ENCODE measurements at regions not wholly inside any gene's neighbourhood (a gene's known extent, or its start where the extent isn't known, plus 50 kb on each side); places are given as distances from the start of the nearest gene placed in this dataset.
"Not testable (repeated sequence)": the region's sequence is repeated elsewhere in the genome, so short reads cannot be mapped to it uniquely, and the experiment has no call there.

DNA sequence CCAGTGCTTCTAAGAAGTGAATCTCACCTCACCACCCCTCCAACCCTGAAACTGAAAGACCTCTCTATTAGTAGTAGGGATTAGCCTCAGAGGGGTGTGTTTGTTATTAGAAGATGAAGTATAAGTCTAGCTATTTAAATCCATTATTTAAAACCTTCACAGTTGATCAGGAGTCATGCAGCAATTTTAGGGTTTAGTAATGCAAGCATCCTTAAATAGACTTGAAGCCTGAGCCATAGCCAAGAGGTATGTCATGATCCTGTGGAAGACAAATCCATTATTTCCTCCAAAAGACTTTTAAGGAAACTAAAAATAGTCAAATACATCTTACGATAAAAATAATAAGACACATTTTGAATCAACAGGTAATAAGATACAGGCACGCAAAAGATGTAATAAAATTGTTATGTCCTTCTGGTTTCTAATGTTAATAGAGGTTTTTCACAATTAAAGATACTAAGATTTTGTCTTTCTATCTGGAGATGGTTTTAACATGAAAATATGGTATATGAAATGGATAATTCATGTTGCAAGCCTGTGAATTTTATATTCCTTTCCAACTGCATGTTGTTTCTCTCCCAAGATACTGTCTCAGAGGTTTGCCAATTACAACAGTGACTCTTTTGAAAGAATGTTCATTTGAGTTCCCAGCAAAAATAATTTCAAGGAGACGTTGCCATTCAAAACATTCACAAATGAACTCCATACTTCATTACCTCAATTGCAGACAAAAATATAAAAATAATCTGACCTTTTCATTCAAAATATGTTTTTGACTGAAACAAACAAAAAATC is 68.0 kb downstream of the LUZP4 start:
- DNase-seq = no peak

DNA sequence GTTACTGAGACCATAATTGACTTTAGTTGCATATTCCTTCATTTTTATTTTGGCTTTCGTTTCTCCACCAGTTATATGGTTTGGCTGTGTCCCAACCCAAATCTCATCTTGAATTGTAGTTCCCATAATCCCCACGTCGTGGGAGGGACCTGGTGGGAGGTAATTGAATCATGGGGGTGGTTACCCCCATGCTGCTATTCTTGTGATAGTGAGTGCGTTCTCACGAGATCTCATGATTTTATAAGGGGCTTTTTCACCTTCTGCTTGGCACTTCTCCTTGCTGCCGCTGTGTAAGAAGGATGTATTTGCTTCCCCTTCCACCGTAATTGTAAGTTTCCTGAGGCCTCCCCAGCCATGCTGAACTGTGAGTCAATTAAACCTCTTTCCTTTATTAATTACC is 70.0 kb downstream of the LUZP4 start:
- DNase-seq = not testable (repeated sequence)

DNA sequence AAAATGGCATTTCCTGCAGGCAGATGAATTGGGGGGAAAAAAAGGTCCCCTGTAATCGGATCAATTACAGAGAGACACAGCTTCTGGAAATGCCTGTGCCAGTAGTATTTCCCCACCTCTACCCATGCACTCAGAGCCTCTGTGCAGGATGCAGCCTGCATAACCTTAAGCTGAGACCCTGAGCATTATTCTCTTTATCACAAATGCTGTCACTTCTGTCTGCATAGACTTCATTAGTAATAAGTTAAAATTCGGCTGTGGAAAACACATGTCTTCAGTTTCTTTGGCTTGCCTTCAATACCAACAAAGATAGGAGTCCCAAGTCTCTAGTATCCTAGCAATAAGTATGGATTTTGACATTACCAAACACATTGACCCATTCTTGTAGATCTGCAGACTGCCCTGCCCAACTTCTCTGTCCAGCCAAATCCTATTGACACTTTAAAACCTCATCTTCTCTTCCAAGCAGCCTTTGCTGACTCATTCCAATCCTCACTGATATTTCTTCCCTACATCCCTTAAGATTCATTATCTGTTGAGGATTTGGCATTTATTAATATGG is 70.8 kb downstream of the LUZP4 start:
- no peak for DNase-seq

DNA sequence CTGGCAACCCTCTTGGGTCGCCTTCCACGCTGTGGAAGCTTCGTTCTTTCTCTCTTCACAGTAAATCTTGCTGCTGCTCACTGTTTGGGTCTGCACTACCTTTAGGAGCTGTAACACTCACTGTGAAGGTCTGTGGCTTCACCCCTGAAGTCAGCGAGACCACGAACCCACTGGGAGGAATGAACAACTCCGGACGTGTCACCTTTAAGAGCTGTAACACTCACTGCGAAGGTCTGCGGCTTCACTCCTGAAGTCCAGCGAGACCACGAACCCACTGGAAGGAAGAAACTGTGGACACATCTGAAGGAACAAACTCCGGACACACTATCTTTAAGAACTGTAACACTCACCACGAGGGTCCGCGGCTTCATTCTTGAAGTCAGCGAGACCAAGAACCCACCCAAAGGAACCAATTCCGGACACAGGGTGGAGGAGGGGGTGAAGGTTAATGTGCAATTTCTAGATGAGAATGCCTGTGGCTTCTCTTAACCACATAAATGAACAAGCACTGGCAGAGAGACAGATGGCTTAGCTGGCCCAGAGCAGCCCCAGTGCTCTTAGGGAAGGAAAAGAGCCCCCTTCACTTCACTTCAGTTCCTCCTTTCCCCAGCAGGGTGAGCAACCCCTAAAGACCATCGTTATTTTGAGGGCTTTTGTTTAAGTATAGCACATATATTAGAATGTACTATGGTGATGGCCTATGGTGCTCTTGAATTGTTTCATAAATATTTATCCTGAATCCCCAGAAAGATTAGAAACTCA is 73.0 kb downstream of the LUZP4 start:
- DNase-seq = no peak

DNA sequence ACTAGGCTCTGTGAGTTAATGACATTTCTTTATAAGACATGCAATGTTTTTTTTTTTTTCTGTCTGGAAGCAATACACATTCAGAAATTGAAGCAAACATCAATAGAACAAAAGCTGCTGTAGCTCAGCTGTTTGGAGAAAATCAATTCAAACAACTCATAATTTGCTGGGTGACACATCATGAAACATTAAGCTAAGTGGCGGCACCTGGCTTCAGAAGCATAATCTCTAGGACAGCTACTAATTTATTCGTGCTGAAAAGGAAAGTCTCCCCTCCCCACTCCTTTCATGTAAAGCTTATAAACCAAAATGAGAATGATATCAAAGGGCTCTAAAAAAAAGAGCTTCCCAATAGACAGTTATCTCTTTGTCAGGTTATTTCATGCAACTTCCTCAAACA is 73.9 kb downstream of the LUZP4 start:
- no peak for DNase-seq

DNA sequence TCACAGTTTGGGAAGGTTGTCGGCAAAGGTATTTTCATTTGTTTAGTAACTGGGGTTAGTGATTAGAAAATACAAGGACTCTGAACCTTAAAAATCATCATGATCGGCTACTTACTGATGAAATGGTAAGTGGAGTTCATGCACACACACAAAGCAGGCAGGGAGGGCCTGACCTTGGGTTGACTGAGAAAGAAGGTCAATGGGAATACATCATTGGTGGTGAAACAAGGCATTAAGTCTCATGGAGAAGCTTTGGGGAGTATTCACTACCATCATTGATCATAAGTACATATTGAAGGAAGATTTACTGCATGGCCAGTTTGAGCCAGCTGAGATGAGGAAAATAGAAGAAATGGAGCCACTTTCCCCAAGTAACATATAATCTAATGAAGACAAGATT is 74.4 kb downstream of the LUZP4 start:
- no peak for DNase-seq

DNA sequence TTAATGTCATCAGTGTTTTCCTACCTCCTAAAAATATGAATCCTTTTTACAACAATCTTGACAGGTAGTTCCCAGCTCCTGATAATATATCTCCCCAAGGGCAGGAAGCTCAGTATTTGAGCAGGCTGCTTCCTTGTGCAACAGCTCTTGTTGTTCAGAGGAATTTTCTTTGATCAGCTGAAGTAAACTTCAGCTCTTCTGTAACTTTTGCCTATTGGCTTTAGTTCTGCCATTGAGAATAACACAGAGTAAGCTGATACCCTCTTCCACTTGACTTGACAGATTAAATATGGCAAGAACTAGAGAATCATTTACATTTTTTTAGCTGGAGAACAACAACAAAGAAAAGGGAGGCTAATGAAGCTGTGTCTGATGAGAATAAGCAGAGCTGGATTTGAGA is 75.2 kb downstream of the LUZP4 start:
- DNase-seq = no peak

DNA sequence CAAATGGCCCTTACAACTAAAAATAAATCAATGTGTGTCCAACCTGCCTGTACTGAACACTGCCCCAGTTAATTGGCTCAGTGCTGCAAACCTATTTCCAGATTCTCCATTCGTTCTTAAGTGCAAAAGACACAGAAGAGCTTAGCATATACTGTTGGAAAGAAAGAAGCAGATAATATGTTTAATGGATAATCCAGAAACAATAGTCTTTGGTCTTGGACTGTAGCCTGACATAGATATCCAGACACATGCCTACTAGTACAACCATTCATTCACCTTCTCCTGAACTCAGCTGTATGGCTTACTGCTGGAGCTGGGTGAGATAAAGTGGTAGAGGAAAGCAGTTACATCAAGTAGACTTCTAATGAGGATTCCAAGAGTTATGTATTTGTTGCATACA is 77.0 kb downstream of the LUZP4 start:
- DNase-seq = no peak

DNA sequence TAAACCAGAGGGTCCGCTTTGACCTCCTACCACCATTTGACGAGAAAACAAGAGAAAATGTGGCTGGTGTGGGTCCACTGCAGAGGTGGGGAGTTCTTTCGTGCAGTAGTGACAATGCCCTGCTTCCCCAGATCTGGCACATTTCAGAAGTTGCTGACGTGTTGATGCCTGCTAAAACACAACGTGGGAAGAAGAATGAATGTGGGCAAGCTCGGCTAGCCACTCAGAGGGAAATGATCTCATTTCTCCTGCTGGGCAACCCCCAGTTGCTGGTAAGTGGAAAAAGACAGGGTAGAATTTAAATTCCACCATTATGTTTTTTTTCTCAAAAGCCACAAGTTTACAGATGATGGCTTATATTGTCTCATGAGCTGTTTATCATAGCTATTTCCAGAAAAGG is 77.9 kb downstream of the LUZP4 start:
- no peak for DNase-seq

DNA sequence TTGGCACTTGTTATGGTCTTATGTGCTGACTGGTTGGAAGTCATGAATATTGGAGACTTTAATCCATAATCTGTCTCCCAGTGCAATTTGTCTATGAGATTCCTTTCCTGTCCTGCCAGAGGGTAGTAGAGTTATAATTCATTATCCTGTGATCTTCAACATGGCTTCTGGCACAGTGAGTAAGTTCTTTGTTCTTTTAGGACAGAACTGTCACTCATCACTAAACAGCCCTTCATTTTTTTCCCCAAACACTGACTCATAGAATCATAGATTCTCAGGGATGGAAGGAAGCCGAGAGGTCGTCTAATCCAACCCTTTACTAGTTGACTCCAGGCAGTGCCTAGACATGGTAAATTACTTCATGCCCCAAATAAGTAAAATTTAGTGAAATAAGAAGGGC is 78.4 kb downstream of the LUZP4 start:
- no peak for DNase-seq

DNA sequence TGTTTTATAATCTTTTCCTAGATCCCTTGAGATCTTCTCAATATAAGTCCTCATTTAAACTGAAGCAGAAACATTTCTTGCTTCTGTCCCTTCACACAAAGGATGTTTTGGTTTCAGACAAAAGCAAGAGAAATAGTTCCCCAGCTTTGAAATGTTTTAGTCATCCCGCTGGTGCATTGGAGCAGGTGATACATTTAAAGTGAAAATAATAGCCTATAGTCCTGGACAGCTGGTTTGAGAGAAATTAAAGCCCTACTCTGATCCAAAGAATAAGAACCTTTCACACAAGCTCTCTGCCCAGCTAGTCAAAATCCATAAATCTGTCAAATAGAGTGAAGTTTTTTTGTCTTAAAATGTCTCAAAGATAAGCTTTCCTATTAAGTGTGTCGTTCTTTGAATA is 79.4 kb downstream of the LUZP4 start:
- DNase-seq = no peak

DNA sequence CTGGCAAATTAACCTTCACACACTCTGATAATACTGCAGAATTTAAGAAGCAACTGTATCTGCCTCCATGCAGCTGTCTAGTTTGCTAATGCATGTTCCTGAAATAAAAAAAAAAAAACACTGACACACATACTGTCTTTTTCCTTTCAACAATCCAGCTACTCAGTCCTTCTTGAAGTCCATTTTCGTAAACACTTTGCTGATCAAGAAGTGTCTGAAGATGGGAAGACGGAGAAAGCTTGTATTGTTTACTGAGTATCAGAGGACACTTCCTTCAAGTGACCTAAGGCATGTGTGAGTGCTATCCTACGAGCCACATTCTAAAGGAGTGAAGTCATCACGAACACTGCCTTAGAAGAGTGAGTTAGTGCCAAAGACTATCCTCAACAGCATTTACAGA is 82.6 kb downstream of the LUZP4 start:
- peak in 1 of 2 experiments; percentile 23 for DNase-seq

DNA sequence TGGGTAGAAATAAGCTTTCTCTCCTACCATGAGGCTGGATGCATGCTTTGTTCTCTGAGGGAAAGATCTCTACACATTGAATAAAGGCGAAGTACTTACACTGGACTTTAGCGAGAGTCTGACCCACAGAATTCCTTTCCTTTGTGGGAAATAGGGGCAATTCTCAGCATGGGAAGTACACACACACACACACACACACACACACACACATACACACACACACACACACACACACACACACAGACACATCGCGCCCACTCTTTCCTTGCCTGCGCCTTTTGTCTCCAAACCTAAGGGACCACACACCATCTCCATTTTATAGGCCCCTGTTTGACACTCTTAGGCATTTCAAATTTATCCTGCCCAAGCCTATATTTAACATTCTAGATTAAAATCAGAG is 83.8 kb downstream of the LUZP4 start:
- DNase-seq = no peak

DNA sequence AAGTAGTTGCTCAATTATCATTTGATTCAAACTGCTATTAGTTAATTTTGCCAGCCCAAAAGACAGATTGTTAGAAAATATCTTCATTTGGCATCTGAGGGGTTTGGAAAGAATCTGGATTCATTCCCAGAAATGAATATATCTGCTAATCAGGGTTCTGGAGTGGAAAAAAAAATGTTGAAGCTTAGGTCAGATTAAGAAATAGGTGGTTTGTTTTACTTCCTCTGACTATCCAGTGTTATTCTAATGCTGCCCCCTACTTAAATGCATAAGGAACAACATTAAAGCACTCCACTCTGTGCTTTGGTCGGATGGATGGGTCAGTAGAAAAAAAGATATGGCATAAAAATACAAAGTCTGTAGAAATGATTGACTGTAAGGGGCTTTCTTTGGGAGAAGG is 89.0 kb downstream of the LUZP4 start:
- no peak for DNase-seq

DNA sequence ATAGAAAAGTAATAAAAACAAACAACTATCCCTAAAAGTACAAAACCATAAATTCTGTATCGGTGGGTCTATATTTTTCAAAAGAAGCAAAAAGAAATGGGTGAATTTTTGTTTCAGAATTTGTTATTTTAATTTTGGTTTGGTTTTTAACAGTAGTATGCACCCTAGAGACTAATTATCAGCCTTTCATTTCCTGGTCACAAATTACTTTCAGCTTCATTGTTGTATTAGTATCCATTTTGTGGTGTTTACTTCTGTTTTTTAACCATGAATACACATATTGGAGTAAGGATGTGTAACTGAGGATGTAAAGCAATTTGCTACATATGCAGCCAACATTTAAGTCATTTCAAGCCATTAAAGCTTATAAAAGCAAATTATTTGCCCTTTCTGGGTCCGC is 97.8 kb downstream of the LUZP4 start:
- no peak for DNase-seq

DNA sequence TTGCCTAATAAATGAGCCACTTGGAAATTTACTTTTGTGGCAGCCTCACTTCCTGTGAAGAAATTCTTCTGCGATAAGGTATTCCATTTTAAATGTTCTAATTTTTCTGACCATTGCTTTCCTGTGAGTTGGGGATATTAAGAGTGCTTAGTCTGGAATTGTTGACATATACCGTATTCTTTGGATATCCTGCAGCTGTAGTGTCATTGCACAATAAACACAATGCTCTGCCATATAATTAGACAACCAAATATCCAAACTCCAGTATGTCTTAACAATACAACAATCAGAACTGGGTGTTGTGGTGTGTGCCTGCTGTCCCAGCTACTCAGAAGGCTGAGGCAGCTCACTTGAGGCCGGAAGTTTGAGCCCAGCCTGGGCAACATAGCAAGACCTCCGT is 99.4 kb downstream of the LUZP4 start:
- no peak for DNase-seq

DNA sequence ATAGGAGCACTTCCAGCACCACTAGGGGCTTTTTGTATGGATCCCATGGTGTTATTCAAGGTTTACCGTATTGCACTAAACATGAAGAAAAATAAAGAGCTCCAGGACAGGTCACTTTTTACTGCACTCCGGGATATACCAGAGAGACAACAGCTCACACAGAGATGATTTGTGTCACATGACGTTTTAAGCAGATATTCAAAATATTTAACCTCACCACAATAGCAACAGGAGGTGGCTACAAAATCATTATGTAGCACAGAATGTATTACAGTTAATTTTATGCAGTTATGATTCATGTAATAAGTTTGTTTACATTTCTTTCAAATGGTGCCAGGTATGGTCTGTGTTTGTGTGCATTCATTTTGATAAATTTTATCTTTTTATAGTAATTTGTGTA is 100.6 kb downstream of the LUZP4 start:
- no peak for DNase-seq

DNA sequence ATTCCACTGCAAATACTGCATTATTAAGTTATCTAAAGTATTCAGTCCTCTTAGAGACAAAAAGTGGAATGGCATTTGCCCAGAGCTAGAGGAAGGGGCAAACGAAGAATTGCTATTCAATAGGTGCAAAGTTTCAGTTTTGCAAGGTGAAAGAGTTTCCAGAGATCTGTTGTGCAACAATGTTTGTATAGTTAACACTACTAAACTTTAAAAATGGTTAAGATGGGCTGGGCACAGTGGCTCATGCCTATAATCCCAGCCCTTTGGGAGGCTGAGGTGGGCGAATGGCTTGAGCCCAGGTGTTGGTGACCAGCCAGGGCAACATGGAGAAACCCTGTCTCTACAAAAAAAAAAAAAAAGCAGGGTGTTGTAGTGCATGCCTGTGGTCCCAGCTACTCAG is 102.5 kb downstream of the LUZP4 start:
- no peak for DNase-seq

DNA sequence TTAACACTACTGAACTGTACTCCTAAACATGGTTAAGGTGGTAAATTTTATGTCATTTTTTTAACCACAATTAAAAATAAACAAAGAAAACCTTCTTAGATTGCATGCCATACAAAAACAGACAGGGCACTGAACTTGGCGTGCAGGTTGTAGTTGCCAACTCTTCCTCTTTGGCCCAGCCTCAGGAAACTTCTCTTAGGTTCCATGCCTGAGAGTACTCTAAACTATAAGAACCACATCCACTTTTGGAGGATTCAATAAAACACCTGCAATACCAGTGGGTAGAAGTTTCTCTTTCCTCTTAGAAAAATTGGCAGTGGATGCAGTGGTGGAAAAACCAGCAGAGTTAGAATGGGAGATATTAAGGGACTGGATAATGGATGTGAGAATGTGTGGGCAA is 103.4 kb downstream of the LUZP4 start:
- DNase-seq = no peak

DNA sequence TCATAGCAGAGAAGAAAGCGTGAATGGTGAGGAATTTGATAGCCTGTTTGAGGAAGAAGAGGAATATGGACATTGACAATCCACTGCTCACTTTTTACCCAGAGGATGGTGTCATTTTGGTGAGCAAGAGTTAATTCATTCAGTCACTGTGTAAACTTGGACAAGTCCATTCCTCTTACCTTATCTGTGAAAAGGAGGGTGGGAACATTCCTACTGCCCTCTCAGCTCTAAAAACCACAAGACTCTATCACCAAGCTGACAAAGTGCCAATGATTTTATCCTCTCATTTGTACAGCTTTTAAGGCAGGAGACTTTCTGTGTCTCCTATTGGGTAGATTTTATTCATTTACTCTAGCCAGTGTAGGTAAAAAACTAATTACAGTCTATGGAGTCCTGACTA is 103.8 kb downstream of the LUZP4 start:
- no peak for DNase-seq

DNA sequence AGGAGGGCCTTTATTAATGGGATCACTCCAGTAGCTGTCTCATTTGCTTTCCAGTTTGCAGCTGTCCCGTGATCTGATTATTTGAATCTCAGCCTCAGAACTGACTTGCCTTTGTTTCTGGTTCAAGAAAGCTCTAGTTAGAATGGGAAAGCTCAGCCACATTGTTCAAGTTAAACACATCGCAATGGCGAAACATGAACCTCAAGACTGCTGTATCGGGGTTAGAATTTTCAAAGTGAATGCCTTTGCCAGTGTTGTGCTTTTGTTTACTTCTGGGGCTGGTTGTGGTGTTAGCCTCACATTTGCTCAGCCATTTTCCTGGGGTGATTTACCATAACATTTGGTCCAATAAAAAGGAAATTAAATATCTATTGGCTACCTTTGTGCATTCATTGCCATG is 105.3 kb downstream of the LUZP4 start:
- not testable (repeated sequence) for DNase-seq

DNA sequence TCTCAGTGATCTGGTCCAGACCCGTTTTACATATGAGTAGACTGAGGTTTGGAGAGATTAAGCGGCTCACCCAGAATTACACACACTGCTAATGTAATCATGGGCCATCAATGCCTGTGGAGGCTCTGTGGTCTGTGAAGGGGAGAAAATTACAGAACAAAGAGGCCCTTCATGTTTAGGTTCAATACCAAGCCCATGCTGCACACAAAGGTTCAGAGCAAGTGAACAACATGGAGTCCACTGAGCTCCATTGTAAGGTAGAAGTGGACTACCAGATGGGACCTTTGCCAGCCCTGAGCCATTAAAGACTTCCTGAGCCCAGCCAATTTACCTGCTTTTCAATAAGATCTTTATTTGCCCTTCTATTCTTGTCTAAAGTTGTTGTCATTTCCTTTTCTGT is 109.8 kb downstream of the LUZP4 start:
- no peak for DNase-seq

DNA sequence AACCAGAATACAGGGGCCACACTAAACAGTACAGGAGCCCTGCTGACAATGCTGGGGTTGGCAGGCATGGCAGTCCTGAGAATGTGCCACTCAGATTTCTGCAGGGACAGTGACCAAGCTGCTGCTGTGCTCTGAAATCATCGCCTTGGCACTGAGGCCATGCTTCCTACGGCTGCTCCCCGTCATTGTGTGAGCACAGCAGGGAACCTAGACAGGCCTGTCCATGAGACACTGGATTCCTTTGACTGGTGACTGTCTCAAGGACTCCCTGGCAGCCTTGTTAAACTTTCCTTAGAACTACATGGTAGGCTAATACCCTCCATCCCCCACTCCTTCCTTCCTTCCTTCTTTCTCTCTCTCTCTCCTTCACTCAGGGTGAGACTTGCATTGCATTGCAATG is 111.4 kb downstream of the LUZP4 start:
- DNase-seq = no peak

DNA sequence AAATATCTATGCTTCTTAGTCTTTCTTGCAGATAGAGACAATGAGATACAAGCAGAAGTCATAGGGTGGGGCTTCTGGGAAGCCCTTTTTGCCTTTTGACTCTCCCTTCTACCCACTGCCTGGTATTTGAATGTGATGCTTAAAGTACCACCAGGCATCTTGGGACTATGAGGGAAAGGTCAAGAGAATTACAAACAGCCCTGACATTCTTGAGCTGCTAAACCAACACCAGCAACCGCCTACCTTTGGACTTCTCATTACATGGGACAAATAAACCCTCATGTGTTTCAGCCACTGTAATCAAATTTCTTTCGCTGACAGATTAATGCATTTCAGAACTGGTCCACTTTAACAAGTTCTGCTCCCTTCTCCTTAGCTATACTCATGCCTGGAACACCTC is 112.8 kb downstream of the LUZP4 start:
- DNase-seq = no peak

All from SW 1271 (cell line).